GM19452 (cell line): ENCODE measurements at regions not wholly inside any gene's neighbourhood (a gene's known extent, or its start where the extent isn't known, plus 50 kb on each side); places are given as distances from the start of the nearest gene placed in this dataset.

Experiments used
- ATAC-seq: cut with Tn5 transposase; IDR thresholded peaks from one replicate; pipeline ENCODE4 v1.9.1; 2021; ENCODE audit not compliant: unreplicated experiment

DNA sequence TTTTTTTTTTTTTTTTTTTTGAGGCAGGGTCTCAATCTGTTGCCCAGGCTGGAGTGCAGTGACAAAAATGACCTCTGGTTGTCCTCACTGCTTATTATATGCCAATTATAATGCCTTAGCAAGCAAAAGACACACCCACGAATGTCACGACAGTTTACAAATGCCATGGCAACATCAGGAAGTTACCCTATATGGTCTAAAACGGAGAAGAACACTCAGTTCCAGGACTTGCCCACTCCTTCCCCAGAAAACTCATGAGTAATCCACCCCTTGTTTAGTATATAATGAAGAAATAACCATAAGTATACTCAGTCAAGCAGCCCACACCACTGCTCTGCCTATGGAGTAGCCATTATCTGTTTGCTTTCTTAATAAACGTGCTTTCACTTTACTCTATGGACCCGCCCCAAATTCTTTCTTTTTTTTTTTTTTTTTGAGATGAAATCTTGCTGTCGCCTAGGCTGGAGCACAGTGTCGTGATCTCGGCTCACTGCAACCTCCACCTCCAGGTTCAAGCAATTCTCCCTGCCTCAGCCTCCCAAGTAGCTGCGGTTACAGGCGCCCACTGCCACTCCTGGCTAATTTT is 106.2 kb downstream of the SMIM20 start:
- no peak for ATAC-seq

DNA sequence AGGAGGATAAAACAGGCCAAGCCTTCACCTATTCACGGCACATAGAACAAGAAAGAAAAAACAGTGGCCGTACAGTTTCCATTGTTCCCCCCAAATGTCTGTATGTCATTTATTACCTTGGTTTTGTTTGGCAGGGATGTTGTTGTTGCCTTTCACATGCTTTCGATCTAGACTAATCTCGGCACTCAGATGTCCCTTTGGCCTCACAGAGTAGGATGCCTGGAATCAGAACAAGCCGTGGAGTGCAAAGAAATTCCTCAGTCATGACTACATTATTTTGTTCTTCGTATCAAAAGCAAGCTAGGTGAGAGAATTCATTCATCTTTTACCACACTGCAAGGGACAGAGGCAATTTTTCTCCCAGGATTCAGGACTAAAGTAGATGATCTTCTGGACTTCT is 106.9 kb downstream of the SMIM20 start:
- ATAC-seq: no peak

DNA sequence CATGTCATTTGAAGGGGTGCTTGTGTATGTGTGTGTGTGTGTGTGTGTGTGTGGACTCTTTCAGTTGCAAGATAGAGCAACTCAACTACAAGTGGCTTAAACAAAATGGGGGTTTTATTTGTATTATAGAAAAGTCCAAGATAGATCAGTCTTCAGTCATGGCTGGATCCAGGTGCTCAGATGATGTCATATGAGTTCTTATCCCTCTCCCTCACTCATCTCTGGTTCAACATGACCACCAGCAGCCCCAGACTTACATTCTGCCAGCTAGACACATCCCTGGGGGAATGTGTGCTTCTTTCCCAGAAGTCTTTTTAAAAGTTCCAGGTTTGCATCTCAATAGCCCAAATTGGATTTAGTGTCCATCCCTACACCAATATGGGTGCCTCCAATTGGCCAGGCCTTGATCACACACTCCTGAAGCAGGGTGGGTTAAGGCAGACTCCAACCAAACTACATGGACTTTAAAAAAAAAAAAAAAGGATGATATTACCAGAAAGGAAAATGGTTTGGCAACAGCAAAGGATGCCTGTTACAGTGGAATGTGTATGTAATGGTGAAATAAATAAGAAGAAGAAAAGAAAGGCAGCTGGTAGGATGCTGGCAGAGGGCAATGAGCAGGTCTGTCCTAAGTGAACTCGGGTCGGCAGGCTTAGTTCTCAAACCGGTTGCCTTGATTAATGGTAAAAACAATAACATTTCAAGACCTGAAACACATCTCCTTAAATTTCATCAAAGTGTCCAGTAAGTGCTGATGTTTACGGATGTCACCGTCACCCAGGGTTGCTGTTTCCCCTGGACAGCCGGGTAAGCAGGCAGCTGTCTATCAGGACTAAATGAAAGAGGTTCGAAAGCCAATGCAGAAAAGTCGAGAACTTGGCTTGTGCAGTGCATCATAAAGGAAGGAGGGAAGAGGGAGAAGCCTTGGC is 107.7 kb downstream of the SMIM20 start:
- no peak for ATAC-seq

DNA sequence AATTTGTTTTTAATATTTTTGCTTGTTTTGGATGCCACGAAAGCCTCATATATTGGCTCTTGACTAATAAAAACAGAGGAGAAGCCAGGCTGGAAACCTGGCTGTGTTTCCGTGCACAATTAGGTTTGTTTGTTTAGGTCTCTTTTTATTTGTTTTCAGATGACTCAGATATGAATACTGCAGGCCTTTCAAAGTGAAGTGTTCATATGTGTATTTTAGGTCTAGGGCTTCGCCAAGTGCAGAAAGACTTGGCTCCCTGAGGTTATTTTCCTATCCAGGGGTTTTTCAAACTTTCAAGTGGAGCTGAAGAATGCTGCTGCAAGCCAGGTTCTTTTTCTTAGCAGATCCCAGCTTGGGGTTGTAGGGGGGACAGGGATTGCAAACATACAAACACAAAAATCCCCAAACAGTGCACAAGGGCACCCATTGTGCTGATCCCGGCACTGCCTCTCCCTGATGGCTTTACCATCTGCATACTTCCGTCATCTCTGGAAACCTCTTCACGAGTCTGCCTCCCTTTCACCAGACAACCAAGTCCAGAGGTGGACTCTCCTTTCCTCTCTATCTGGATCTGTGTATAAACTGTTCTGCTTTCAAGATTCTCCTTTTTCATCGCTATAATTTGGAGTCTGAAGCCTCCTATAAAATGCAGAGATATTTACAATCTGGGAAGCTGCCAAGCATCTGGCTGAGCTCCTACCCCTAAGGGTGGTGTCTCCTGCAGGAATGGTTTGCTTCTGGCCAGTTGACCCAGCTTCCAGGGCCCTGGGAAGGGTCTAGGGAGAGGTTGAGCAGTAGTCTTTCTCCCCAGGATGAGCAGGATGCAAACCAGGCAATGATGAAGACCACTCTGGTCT is 108.6 kb downstream of the SMIM20 start:
- ATAC-seq: no peak

DNA sequence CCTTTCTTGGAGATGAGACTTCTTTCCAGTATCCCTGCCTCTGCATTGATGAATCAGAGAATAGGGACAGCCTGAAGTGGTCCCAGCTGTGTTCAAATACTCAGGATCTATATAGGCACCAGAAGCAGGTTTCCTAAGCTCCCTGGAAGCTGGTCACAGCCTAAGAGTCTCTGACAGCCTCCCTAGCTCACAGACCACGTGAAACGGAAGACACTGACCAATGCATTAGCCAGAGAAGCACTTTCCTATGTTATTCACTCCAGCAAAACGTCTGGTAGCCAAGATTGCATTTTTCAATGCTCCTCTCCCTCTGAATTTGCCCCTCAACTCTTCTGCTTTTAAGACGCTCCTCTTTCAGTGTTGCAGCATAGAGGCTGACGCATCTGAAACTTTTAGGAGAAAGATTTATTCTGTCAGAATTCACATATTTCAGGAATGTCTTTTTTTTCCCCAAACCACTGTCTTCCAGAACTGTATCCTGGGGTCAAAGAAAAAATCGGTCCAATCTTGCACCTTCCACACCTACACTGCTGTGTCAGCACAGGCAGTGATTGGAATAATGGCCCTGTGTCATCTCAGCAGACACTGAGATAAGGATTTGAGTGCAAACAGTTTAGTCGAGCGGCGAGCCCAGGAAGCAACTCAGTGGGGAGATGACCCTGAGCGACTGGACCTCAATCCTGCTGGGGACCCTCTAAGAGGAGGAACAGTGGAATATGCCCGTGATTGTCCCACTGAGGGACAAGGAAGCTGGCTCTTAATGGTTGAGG is 109.4 kb downstream of the SMIM20 start:
- no peak for ATAC-seq

DNA sequence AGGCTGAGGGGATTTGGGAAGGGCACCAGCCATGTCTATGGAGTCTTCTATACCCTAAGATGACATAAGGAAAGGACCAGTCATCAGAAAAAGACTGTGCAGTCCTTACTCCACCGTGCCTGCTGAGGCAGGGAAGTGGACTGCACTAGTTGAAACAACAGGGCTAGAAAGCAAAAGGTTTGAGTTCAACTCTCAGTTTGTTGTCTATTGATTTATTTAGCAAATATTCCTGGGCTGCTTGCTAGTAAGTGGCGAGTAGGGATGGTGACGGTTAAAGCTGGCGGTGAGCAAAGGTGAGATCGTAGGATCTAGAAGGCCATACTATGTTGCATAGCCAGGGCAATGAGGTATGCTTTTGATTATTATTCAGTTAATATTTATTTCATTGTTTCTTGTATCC is 110.1 kb downstream of the SMIM20 start:
- no peak for ATAC-seq

DNA sequence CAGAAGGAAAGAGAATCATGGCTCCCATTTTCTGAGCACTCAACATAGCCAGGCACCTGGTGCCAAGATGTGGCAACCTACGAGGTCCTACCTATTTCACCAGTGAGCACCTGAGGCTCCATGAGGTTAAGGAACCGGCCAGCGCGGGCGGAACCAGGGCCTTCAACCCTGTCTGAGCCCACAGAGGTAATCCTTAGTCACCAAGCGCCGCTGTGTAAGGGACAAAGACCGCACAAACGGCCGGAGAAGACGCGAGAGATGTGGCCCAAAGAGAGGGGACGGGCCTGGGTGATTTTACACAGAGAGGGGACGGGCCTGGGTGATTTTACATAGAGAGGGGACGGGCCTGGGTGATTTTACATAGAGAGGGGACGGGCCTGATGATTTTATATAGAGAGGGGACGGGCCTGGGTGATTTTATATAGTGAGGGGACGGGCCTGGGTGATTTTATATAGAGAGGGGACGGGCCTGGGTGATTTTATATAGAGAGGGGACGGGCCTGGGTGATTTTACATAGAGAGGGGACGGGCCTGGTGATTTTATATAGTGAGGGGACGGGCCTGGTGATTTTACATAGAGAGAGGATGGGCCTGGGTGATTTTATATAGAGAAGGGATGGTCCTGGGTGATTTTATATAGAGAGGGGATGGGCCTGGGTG is 114.2 kb downstream of the SMIM20 start:
- no peak for ATAC-seq

DNA sequence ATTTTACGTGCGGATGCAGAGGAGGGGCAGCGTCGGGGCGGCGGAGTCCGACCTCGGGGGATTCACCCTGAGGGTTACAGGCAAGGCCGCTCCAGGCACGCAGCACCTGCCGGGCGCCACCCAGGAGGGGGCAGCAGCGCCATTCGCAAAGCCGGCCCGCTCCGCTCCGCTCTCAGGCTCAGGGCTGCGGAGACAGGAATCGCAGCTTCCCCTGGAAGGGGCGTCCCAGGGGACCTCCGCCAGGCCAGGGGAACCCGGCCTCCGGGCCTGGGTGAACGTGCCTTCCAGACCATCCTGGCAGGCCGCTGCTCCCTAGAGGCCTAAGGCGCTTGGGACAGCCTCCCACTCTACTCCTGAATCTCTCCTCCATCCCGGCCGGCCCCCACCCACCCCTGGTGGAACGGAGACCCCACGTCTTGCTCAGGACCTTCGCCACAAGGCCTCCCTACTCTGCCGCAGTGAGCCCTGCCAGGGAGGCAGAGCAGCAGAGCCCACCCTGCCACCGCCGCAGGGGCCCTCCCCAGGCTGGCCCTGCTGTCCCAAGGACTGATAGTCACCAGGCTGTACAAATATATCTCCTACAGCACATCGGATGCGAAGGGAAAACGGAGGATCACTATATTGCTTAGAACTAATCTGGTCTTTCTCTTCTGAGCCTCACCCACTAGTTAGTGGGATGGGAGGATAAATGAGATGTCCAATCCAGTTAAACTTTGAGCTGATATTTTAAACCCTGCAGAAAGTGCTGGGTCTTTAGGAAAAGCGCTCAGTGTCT is 115.0 kb downstream of the SMIM20 start:
- peak; percentile 94 for ATAC-seq

DNA sequence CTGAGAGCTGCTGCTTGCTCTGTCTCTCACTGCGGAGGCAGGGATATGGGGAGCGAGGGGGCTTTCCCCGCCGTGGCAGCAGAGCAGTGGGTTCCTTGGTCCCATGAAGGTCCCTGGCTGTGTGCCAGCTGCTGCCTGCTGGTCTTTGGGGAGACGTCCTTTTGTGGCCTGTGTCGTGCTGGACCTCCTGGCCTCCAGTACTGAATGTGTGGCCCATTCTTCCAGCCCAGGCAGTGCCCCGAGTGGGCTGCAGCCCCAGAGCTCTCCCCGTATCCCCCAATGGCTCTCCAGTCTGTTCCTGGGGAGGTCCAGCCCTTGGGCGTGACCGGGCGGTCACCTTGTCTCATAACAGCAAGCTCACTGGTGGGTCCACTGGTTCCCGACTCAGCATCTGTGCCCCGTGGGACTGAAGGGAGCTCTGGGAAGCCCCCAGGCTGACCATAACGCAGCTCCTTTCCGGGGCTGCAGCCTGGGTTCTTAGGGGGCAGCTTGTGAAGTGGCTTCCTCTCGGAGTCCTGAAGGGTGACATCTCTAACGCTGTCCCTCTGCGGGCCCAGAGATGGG is 115.6 kb downstream of the SMIM20 start:
- ATAC-seq: no peak

DNA sequence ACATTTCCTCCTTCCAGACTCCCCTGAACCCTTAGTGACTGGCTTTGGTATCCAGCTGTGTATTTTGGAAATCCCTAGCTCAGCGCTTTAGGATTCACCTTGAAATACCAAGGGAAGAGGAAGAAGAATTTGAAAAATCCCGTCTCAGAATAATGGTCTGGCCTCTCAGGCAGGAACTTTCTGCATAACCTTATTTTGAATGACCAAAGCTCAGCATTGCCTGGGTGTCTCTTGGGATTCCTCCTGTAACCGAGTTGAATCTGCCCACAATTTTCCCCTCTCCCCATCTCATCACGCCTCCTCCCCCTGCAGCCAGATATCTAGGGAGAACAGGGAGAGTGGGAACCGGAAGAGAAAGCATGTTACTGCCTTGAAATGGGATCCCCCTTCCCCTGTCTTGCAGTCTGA is 116.2 kb downstream of the SMIM20 start:
- ATAC-seq: no peak

DNA sequence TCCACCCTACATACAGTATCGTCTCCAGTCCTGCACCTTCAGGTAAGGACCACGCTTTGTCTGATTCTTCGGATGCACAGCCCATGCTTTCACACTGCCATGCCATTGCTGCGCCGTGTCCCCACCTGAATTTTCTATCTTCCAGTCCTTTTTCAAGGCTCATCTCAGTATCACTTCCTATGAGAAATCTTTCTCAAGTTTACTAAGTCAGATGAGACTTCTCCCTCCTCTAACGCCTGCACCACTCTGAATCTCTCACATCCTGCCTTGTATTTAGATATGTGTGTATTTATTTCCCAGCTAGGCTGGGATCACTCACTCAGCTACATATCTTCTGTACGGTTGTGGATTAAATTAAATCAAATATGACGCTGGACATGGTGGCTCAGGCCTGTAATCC is 116.8 kb downstream of the SMIM20 start:
- no peak for ATAC-seq

DNA sequence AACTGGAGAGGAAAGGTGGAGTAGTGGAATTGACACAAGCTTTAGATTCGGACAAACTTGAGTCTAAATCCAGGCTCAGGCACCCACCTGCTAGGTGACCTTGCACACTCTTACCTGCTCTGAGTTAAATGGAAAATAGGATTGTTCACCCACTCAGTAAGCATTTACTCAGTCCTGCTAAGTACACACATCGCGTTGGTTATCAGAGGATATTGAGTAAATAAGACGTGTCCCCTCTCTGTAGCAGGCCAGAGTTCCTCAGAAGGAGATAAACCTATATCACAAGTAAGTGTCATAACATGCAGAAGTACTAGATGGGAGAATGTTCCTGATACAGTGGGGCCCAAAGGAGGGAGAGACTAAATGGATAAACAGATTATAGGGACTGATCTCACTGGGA is 117.7 kb downstream of the SMIM20 start:
- ATAC-seq: no peak

DNA sequence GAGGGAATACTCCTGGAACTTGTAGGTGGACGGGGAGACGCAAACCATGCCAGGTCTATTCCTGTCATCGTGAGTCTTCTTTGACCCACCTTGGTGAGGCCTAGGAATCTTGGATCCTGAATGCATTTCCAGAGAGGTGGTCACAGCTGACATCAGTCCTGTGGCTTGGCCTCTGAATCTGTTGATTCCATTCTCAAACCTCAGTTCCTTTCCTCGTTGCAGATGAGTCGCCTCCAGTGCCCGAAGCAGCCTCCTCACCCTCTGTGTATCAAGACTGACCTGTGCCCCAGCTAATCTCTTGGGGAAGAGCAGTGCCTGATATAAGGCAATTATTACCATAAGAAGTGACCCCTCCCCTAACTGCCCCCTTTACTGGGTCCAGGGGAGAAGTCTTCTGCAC is 118.1 kb downstream of the SMIM20 start:
- no peak for ATAC-seq

DNA sequence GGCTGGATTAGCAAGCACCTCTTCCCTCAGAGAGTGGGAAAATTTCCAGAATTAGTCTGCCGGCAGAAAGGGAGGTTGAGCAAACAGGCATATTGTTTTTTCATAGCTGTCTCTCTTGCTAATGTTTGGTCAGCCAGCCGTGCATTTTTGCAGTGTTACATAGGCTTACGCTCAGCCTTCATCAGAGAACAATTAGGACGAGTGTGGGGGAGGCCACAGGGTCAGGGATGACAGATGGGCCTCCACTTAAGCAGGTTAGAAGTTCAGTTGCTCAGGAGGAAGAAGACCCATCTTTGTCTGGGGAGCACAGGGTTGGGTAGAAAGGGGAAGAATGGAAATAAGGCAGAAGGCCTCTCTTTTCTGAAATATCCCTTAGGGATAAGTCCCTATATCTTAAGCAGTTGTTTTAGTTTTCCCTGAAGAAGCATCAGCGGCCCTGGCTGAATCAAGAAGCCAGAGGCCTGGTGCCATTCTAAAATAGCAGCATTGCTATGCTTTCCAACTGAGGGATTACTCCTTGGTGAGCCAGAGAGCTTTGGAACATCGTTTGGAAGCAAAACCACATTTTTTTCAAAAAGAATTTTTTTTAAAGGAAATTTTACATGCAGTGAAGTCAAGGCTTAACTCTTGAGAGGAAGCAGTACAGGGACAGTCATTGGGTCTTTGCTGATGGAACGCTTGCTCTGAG is 118.8 kb downstream of the SMIM20 start:
- ATAC-seq: no peak

DNA sequence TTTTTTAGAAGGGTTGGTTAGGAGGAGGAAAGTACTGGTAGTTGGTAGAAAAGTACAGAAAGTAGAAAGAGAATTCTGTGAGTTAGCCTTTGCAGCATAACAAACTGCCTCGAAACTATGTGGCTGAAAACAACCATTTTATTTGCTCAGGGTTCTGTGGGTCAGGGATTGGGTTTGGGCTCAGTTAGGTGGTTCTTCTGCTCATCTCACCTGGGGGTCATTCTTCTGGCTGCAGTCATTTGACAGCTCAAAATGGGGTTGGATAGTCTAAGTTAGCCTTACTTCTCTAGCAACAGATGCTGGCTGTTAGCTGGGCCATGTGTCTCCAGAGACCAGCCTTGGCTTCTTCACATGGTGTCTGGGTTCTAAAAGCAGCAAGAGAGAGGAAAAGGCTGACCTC is 119.4 kb downstream of the SMIM20 start:
- ATAC-seq: no peak

DNA sequence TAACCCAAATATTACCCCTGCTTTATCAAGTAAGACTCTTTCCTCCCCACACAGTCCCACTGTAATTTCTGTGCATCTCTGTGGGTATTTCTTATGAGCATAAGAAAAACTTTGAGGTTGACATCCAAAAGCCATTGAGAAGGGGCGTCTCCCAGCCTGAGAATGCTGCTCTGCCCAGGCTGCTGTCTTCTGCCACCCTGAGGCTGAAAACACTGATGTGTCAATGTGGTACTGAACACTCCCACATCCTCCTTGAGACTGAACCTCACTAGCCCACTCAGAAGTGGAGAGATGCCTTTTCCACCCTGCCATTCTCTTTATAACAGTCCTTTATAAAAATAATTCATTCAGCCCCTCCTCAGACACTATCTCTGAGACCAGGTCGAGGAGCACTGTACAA is 120.8 kb downstream of the SMIM20 start:
- ATAC-seq: no peak

DNA sequence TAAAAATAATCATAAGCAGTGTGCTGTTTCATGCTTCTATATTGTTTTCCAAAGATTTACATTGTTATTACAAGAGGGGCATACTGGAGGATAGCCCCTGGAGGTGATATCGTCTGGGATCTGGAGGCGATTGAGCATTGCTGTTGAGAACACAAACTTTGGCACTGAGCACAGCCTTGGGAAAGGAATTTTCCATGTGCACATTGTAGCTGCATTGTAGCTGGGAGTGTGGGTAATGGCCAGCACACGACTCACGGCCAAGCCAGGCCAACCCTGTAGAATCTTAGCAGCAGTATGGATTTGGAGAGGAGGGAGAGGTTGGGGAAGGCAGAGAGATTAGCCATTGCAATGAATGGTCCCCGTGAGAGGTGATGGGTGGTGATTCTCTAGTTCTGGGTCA is 121.9 kb downstream of the SMIM20 start:
- no peak for ATAC-seq

DNA sequence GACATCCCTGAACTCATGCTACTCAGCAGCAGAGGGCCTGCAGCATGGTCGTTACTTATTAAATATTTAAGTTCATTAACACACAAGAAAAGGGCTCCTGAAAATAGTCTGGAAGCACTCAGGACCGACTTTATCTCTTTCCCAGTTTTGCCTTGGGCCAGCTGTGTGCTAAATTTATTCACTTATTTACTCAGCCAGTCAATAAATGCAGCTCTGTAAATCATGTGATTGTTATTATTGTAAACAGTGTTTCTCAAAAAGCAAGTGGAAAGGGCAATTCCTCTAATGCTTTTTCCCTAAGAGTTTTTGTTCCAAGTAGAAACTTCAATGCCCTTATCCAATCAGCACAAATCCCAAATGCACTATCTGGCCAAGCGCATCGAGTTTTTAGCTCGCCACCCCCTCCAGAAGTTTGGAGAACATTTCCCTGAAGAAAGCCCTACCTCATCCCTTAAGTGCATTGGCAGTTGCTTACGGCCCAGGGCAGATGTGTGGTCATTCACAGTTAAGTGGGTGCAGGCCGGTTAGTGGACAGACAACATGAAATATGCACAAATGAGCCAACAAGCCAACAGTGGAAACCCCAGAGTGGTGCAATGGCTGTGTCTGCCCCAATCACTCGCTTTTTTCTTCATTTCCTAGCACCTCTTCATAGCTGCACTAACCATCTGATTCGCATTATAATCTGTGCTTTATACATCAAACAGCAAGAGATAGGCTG is 125.8 kb downstream of the SMIM20 start:
- no peak for ATAC-seq
